ENCODE measurements at regions not wholly inside any gene's neighbourhood (a gene's known extent, or its start where the extent isn't known, plus 50 kb on each side); places are given as distances from the start of the nearest gene placed in this dataset.

- no peak for DNase-seq (ENCODE audit: low spot score)
Observed at GRCh38 chr13:106129993-106130392, 405.5 kb downstream of the EFNB2 start.

- DNase-seq (ENCODE audit: low spot score): no peak
Observed at GRCh38 chr13:106129273-106129672, 406.2 kb downstream of the EFNB2 start.

GRCh38 chr13:106122234-106122633, 413.2 kb downstream of the EFNB2 start:
- no peak for DNase-seq (ENCODE audit: low spot score)

DNA sequence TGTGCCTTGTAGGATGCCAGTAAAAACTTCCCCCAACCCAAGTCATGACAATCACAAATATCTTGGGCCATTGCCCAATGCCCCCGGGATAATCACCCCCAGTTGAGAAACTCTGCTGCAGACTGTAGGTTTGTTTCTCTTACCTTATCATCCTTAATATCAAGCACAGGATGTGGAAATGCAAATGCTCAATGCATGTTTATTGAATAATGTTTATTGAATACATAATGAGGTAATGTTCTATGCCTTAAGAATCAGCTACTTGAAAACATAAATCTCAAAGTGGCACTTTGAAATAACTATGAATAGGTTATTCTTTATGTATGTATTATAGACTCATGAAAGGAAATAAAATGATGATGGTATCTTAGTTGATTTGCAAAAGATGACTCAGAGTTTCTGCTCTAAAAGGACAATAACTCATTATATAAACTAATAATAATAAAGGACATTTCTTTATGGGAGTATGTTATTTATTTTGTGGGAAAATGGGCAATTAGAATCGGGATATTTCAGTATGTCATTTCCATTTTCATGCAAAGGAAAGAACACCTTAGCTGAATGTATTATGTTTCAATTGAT, 414.2 kb downstream of the EFNB2 start:
- DNase-seq (ENCODE audit: low spot score): no peak

DNA sequence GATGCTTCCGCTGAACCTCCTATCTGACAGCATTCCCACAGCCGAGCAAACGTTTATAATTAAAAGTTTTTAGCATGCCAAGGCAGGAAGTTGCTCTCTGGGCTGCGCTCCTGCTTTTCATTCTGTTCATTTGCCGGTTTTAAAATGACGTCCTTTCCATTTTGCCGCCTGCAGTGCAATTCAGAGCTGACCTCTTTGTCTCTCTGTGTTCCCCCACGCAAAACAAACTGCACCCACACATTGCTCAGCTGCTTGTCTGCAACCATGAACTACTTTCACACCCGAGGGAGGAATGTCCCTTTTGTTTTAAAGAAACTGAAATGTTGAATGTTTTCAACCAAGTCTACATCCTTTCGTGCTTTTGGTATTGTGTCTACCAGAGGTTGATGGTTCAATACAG, 416.5 kb downstream of the EFNB2 start:
- no peak for DNase-seq (ENCODE audit: low spot score)

- no peak for DNase-seq (ENCODE audit: low spot score)
Observed at GRCh38 chr13:106118050-106118449, 417.4 kb downstream of the EFNB2 start.

DNA sequence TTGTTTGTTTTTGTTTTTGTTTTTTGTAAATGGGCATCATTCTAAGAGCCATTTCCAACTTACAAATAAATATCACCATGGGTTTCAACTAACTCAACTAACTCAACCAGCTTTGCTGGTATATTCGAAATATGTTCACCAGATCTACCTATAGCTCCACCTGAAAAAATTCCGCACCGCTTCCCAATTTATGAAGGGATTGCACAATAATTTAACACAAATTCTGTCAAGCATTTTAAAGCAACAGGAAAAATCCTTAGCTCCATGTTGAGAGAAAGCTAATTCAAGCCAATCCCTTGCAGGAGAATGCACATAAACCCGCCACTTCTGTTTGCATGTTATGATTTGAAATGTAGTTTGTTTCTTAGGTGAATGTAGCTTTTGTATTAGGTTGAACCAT, 417.8 kb downstream of the EFNB2 start:
- DNase-seq (ENCODE audit: low spot score): no peak

DNA sequence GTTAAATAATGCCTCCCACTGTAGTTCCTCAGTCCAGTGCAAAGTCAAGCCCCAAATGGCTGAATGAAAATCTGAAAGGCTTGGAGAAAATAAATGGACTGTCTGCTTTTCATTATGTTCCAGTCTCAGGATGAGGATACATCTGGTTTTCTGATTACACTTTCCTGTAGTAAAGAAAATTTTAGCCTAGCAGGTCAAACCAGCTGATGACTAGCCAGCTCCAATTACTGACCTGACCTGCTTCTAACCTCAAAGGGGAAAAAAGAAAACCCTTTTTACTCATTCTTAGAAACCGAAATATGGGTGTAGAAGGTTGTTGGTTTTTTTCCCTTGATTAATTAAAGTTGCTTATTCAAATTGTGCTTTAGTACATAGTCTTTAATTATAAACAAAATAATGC, 418.4 kb downstream of the EFNB2 start:
- DNase-seq (ENCODE audit: low spot score): no peak

DNA sequence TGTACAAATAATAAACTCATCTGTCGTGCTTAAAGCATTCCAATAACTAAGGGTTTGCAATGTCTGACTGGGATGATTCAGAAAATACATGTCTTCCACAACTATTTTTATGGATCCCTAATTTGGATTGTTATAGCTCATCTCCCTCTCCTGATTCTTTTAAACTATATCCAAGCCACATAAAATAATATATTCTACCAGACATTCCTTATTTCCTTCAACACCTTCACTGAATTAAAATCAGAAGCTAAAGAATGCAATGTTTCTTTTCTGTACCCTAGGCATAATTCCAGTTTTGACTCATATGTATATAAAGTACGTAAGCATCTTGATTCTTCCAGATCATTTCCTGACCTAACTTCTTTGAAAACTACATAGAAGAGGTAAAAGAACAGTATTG, 420.4 kb downstream of the EFNB2 start:
- no peak for DNase-seq (ENCODE audit: low spot score)

- no peak for DNase-seq (ENCODE audit: low spot score)
Observed at GRCh38 chr13:106113796-106114195, 421.7 kb downstream of the EFNB2 start.

DNA sequence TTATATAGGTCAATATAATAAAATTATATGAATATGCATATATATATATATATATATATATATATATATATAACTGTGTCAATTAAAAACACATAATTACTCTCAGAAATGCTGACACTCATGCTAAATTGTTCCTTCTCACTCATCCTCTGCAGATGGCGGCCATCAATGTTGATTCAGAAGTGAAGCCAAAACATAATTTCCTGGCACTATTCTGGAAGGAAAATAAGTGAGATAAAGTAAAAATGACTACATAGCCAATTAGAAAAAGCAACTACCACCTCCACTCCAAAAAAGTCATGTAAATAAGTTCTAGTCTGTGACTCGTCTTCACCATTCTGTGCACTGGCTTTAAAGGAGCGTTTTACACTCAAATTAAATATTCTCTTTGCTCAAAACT, 423.3 kb downstream of the EFNB2 start:
- no peak for DNase-seq (ENCODE audit: low spot score)

- peak; percentile 35 for DNase-seq (ENCODE audit: low spot score)
Observed at GRCh38 chr13:106110241-106110855, 425.1 kb downstream of the EFNB2 start.

- DNase-seq (ENCODE audit: low spot score): no peak
Observed at GRCh38 chr13:106109391-106109791, 426.1 kb downstream of the EFNB2 start.

- DNase-seq (ENCODE audit: low spot score): no peak
Observed at GRCh38 chr13:106108346-106108745, 427.1 kb downstream of the EFNB2 start.

GRCh38 chr13:106107061-106107460, 428.4 kb downstream of the EFNB2 start:
- DNase-seq (ENCODE audit: low spot score): no peak

- DNase-seq (ENCODE audit: low spot score): peak; percentile 78
Observed at GRCh38 chr13:106105153-106105552, 430.3 kb downstream of the EFNB2 start.

DNA sequence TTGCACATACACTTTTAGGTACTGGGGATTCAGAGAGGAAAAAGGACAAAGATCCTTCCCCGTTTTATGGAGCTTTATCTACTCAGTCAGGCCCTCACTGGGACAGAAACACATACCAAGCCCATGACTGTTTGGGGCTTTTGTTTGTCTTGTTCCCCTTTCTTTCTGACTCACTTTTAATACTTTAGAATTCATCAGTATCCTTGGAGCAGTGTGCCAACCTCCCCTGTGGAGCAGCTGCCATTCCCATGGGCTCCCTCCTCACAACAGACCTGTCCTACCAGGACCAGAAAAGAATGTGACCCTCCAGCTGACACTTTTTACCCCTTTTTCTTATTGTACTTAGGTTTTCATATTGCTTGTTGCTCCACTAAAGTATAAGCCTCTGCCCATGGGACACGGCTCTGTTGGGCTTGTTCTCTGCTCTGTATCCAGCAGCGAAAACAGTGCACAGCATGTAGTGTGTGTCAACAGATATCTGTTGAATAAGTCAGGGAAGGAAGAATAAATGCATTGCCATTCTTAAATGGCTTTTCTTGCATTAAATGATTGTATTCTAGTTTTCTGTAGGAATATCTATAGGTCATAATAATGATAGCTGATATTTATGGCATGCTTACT, 431.1 kb downstream of the EFNB2 start:
- DNase-seq (ENCODE audit: low spot score): peak; percentile 94

DNA sequence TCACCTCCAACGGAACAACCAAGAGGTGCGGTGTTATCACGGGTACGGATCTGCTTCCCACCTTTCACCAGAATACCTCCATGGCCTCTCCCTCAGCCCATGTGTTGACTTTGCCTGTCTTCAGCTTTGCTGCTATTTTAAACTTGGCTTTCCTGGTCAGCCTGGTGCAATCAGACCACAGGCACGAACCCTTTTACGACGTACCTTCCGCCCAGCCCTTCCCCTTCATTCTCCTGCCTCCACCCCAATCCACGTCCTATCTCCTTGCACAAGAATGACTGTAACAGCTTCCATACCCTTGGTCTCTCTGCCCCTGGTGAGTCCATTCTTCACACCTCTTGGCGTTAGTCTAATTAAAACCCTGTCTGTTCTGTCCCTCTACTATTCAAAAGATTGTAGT, 431.7 kb downstream of the EFNB2 start:
- DNase-seq (ENCODE audit: low spot score): no peak

DNA sequence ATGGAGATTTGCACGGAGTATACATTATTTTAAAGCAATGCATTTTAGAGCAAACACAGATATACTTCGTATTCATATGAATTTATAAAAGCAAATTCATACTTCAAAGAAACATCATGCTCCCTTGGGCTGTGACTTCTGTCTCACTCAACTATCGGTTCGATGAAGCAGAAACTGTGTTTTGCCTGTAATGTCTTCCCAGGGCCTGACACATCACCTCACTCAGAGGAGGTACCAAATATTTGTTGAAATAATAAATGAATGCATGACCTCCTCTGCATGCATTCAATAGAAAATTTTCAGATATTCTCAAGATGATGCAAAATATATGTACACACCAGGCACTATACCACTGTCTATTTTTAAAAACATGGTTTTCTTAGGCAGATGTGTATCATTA, 432.7 kb downstream of the EFNB2 start:
- peak; percentile 72 for DNase-seq (ENCODE audit: low spot score)

GRCh38 chr13:106101201-106101600, 434.3 kb downstream of the EFNB2 start:
- DNase-seq (ENCODE audit: low spot score): no peak

GRCh38 chr13:106100171-106100919, 435.1 kb downstream of the EFNB2 start:
- DNase-seq (ENCODE audit: low spot score): peak; percentile 40

DNA sequence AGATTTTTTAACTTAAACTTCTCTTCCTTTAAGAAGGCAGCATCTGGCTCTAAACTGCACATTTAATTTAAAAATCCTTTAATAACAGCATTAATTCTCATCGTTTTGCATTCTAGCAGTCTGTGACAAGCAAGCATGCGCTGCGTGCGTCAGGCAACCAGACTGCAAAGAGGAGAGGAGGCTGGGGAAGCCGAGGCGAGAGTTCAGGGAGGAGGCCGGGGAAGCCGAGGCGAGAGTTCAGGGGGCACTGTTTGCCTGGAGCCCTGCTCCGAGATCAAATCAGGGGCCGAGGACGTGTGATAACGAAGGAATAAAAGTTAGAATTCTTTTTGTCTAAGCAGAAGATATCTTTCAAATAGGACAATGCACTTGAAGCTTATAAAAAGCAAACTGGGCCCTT, 435.7 kb downstream of the EFNB2 start:
- DNase-seq (ENCODE audit: low spot score): no peak

DNA sequence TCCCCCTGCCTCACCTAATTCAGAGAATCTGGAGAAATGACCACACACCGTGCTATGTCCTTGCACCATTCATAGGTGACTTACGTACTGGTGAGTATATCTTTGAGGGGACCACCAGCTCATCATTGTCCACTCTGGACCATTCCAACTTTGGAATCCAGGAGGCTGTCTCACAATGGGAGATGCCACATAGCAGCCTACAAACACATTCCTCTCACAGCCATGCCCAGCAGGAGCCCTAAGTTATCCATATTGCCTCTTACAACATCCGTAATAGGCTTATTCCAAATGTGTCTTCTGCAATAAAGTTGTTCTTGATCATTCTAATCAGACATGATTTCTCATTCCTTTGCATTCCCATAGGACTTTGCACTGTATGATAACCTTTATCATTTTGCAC, 436.7 kb downstream of the EFNB2 start:
- DNase-seq (ENCODE audit: low spot score): no peak

All from kidney tubule cell (primary cell).